SU-DHL-6 (cell line): ENCODE measurements at regions not wholly inside any gene's neighbourhood (a gene's known extent, or its start where the extent isn't known, plus 50 kb on each side); places are given as distances from the start of the nearest gene placed in this dataset.

Experiments
- EZH2phosphoT487 ChIP-seq: fragments of 200-600 bp; sonication (generic), shearing (Covaris generic); conservative IDR thresholded peaks from 2 replicates; pipeline ENCODE4 v1.6.1; 2018; ENCODE audit warnings: mild to moderate bottlenecking, antibody characterized with exemption, low read length, moderate library complexity, mixed read lengths
- TF ChIP-seq, protein P1 (sequence below): fragments of 200-600 bp; sonication (generic); IDR thresholded peaks from one replicate; pipeline ENCODE4 v1.5.1; 2017; ENCODE audit warnings: antibody characterized with exemption, mild to moderate bottlenecking, low read length, moderate library complexity; ENCODE audit not compliant: insufficient read depth, poor library complexity, severe bottlenecking

DNA sequence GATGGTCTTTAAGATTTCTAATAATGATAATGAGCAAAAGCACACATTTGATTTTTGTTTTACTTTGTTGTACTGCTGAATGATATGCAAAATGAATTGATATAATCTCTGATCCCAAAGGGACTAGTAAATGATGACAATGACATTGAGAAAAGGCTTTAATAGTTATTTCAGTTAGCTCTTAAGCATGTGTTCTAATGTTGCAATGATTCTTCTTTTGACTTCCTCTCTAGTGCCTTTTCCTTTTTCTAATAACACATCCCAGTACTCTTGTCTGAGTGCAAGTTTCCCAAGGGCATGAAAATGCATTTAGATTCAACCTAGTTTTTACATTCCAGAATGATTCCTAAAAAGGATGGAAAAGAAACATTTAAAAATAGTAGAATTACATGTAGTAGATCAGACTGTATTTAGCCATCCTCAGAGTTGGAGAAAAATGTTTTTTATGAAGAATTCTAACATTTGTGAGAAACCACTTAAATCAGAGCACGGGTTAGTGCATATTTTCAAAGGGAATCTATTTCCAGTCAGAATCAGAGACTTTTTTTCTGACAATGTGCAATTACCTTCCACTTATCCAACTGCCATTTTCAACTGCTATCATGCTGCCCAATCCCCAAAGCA is 508.8 kb downstream of the C4orf33 start:
- TF ChIP-seq, protein P1, sequence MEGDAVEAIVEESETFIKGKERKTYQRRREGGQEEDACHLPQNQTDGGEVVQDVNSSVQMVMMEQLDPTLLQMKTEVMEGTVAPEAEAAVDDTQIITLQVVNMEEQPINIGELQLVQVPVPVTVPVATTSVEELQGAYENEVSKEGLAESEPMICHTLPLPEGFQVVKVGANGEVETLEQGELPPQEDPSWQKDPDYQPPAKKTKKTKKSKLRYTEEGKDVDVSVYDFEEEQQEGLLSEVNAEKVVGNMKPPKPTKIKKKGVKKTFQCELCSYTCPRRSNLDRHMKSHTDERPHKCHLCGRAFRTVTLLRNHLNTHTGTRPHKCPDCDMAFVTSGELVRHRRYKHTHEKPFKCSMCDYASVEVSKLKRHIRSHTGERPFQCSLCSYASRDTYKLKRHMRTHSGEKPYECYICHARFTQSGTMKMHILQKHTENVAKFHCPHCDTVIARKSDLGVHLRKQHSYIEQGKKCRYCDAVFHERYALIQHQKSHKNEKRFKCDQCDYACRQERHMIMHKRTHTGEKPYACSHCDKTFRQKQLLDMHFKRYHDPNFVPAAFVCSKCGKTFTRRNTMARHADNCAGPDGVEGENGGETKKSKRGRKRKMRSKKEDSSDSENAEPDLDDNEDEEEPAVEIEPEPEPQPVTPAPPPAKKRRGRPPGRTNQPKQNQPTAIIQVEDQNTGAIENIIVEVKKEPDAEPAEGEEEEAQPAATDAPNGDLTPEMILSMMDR: no peak
- TF ChIP-seq EZH2phosphoT487: no peak
